HCT116 (cell line): ENCODE measurements at regions not wholly inside any gene's neighbourhood (a gene's known extent, or its start where the extent isn't known, plus 50 kb on each side); places are given as distances from the start of the nearest gene placed in this dataset.

Experiments
- ATAC-seq: fragments of 200-7000 bp; cut with Tn5 transposase; 2 replicates; pipeline ENCODE4 v1.9.1; 2020; ENCODE audit warnings: mild to moderate bottlenecking, moderate library complexity
- BruUV-seq: library from RNA; stranded (reverse); fragments of 400-500 nt; replicated peaks from 2 replicates; lab custom pipeline; 2021; lab: Mats Ljungman, UMichigan
- CTCF ChIA-PET: fragments of 300-600 bp; sonication (Branson Sonifier 250); formaldehyde crosslinking; loops from one replicate; lab custom pipeline; 2021; ENCODE audit warnings: antibody characterized with exemption; lab: Charles Lee
- POLR2A ChIA-PET: fragments of 300-600, 350-600 bp; sonication (Branson Sonifier 250); formaldehyde crosslinking; loops from one replicate; lab custom pipeline; 2021; ENCODE audit warnings: antibody characterized with exemption; lab: Charles Lee
- RAD21 ChIA-PET, 2 experiments: fragments of 300-600 bp; sonication (Branson Sonifier 250); formaldehyde crosslinking; loops; one replicate each; lab custom pipeline; 2023; ENCODE audit warnings: low total read pairs in 2 of 2; ENCODE audit not compliant: uncharacterized antibody in 2 of 2, unreplicated experiment in 2 of 2, low non-redundant PET in 1 of 2; lab: Charles Lee
- DNase-seq: peaks from one replicate; pipeline ENCODE4 v3.0.0-alpha.2; 2010; ENCODE audit warnings: low read depth, low spot score
- H2AFZ ChIP-seq: fragments of 200-600 bp; shearing (Covaris generic), sonication (generic); 2 replicates; pipeline ENCODE4 v1.6.1; 2017; ENCODE audit warnings: low read depth, mixed run types, mixed read lengths, antibody characterized with exemption, low read length; ENCODE audit not compliant: poor library complexity, severe bottlenecking
- H3K27ac ChIP-seq: 2 replicates; pipeline ENCODE4 v1.5.1; 2012; ENCODE audit warnings: low read depth, low read length
- H3K27me3 ChIP-seq: fragments of 200-600 bp; sonication (generic); 2 replicates; pipeline ENCODE4 v1.6.1; 2016; ENCODE audit warnings: mixed run types, low read length, mixed read lengths; ENCODE audit not compliant: insufficient read depth
- H3K36me3 ChIP-seq, 2 experiments: fragments of 200-500 bp in 1 of 2; fragments of 200-600 bp in 1 of 2; sonication (Bioruptor generic) in 1 of 2; sonication (generic) in 1 of 2; 2 replicates each; pipeline versions ENCODE4 v1.5.1 to v1.6.1; 2014 to 2016; ENCODE audit warnings: low read length in 2 of 2, inconsistent platforms in 1 of 2, mixed read lengths in 1 of 2, mixed run types in 1 of 2; ENCODE audit not compliant: insufficient read depth in 2 of 2, control insufficient read depth in 1 of 2
- H3K4me1 ChIP-seq, 2 experiments: fragments of 200-600 bp in 1 of 2; sonication (generic) in 1 of 2; 2 replicates each; pipeline versions ENCODE4 v1.5.1 to v1.6.1; 2012 to 2017; ENCODE audit warnings: low read length in 2 of 2, inconsistent platforms in 1 of 2, mild to moderate bottlenecking in 1 of 2, mixed read lengths in 1 of 2, mixed run types in 1 of 2, moderate library complexity in 1 of 2; ENCODE audit not compliant: insufficient read depth in 2 of 2, control insufficient read depth in 1 of 2
- H3K4me2 ChIP-seq: fragments of 200-600 bp; sonication (generic); 2 replicates; pipeline ENCODE4 v1.6.1; 2017; ENCODE audit warnings: mixed run types, low read length, mixed read lengths
- H3K4me3 ChIP-seq, 2 experiments: fragments of 200-600 bp in 1 of 2; sonication (generic) in 1 of 2; replicated peaks in 1 of 2; 2 replicates each; pipeline ENCODE4 v1.5.1; 2011 to 2016; ENCODE audit warnings: low read length in 2 of 2, control low read depth in 1 of 2, low read depth in 1 of 2, mild to moderate bottlenecking in 1 of 2, mixed read lengths in 1 of 2, mixed run types in 1 of 2
- H3K79me2 ChIP-seq: fragments of 200-600 bp; sonication (generic); 2 replicates; pipeline ENCODE4 v1.6.1; 2017; ENCODE audit warnings: mild to moderate bottlenecking, mixed run types, low read length, moderate library complexity, mixed read lengths; ENCODE audit not compliant: insufficient read depth
- H3K9ac ChIP-seq: fragments of 200-600 bp; sonication (generic); 2 replicates; pipeline ENCODE4 v1.6.1; 2016; ENCODE audit warnings: low read length, mixed read lengths
- H3K9me2 ChIP-seq: fragments of 200-600 bp; sonication (generic), shearing (Covaris generic); 2 replicates; pipeline ENCODE4 v1.6.1; 2017; ENCODE audit warnings: mixed run types, mild to moderate bottlenecking, moderate library complexity; ENCODE audit not compliant: insufficient read depth
- H3K9me3 ChIP-seq, 2 experiments: fragments of 200-500 bp in 1 of 2; fragments of 200-600 bp in 1 of 2; sonication (Bioruptor generic) in 1 of 2; sonication (generic) in 1 of 2; 2 replicates each; pipeline ENCODE4 v1.6.1; 2014 to 2017; ENCODE audit warnings: low read length in 2 of 2, mixed read lengths in 2 of 2, inconsistent platforms in 1 of 2, low read depth in 1 of 2, mild to moderate bottlenecking in 1 of 2, mixed run types in 1 of 2, moderate library complexity in 1 of 2; ENCODE audit not compliant: control insufficient read depth in 1 of 2, insufficient read depth in 1 of 2
- H4K20me1 ChIP-seq: fragments of 200-600 bp; sonication (generic), shearing (Covaris generic); 2 replicates; pipeline ENCODE4 v1.6.1; 2017; ENCODE audit warnings: mixed run types, mild to moderate bottlenecking, moderate library complexity; ENCODE audit not compliant: insufficient read depth
- ATF3 ChIP-seq: IDR thresholded peaks from 2 replicates; pipeline ENCODE4 v1.6.1; 2012
- CBX3 ChIP-seq: IDR thresholded peaks from 2 replicates; pipeline ENCODE4 v1.6.1; 2012; ENCODE audit warnings: low read depth
- CEBPB ChIP-seq: IDR thresholded peaks from 2 replicates; pipeline ENCODE4 v1.6.1; 2012; ENCODE audit warnings: low read depth
- CTCF ChIP-seq, 3 experiments: fragments of 200-600 bp in 1 of 3; sonication (generic) in 1 of 3; IDR thresholded peaks in 2 of 3; conservative IDR thresholded peaks in 1 of 3; 2 replicates each; pipeline ENCODE4 v1.5.1; 2012 to 2017; ENCODE audit warnings: low read depth in 2 of 3, low read length in 2 of 3, antibody characterized with exemption in 1 of 3, borderline replicate concordance in 1 of 3, control low read depth in 1 of 3, mild to moderate bottlenecking in 1 of 3, mixed read lengths in 1 of 3, mixed run types in 1 of 3, moderate library complexity in 1 of 3; ENCODE audit not compliant: insufficient read depth in 1 of 3
- EGR1 ChIP-seq: IDR thresholded peaks from 2 replicates; pipeline ENCODE4 v1.6.1; 2012; ENCODE audit warnings: low read depth
- ELF1 ChIP-seq: IDR thresholded peaks from 2 replicates; pipeline ENCODE4 v1.6.1; 2012; ENCODE audit warnings: low read depth, borderline replicate concordance
- EZH2phosphoT487 ChIP-seq: fragments of 200-600 bp; IDR thresholded peaks from 2 replicates; pipeline ENCODE4 v1.6.1; 2018; ENCODE audit warnings: antibody characterized with exemption, borderline replicate concordance
- FOSL1 ChIP-seq: IDR thresholded peaks from 2 replicates; pipeline ENCODE4 v1.6.1; 2012; ENCODE audit warnings: low read depth
- JUND ChIP-seq: IDR thresholded peaks from 2 replicates; pipeline ENCODE4 v1.6.1; 2012
- MAX ChIP-seq: IDR thresholded peaks from 2 replicates; pipeline ENCODE4 v1.6.1; 2012
- REST ChIP-seq: IDR thresholded peaks from 2 replicates; pipeline ENCODE4 v1.6.1; 2012; ENCODE audit warnings: low read depth
- SIN3A ChIP-seq: IDR thresholded peaks from 2 replicates; pipeline ENCODE4 v1.6.1; 2012; ENCODE audit warnings: low read depth
- SP1 ChIP-seq: IDR thresholded peaks from 2 replicates; pipeline ENCODE4 v1.6.1; 2012; ENCODE audit warnings: low read depth
- SRF ChIP-seq: IDR thresholded peaks from 2 replicates; pipeline ENCODE4 v1.6.1; 2012; ENCODE audit warnings: low read depth
- TCF7L2 ChIP-seq: IDR thresholded peaks from 2 replicates; pipeline ENCODE4 v1.7.0; 2011; ENCODE audit warnings: borderline replicate concordance, inconsistent platforms; ENCODE audit not compliant: insufficient read depth, insufficient read length; ENCODE audit errors: extremely low read depth
- YY1 ChIP-seq: IDR thresholded peaks from 2 replicates; pipeline ENCODE4 v1.6.1; 2011; ENCODE audit warnings: low read length, low read depth, moderate library complexity, mild to moderate bottlenecking; ENCODE audit not compliant: insufficient replicate concordance; ENCODE audit errors: extremely low read depth
- ZBTB33 ChIP-seq: IDR thresholded peaks from 2 replicates; pipeline ENCODE4 v1.6.1; 2011; ENCODE audit warnings: mild to moderate bottlenecking, low read length, moderate library complexity; ENCODE audit not compliant: insufficient replicate concordance; ENCODE audit errors: extremely low read depth
- ZNF274 ChIP-seq: fragments of 200-500 bp; sonication (Bioruptor generic); IDR thresholded peaks from 2 replicates; pipeline ENCODE4 v1.6.1; 2014; ENCODE audit warnings: mild to moderate bottlenecking, low read depth, low read length, inconsistent platforms
- intact Hi-C: fragments of 100-400 bp; cut with micrococcal nuclease; formaldehyde crosslinking; loops from 2 replicates; pipeline ENCODE4 v1.10.0; 2022

GRCh38 chr7:51679358-51679757 is 362.7 kb upstream of the COBL start (continued):
- no peak for TF ChIP-seq CEBPB
- no peak for TF ChIP-seq EZH2phosphoT487
- TF ChIP-seq FOSL1, result no peak

GRCh38 chr7:51666751-51667150 is 350.1 kb upstream of the COBL start:
- H2AFZ ChIP-seq, result no peak overlapping the region
- intact Hi-C loops, result no loop called here
- H3K9me2 ChIP-seq, result no peaks in the 10 kb centered on the region
- no peaks in the 10 kb centered on the region for H4K20me1 ChIP-seq
- no peak overlapping the region for H3K4me2 ChIP-seq
- CTCF ChIA-PET, result no interaction called here
- no peak overlapping the region for H3K4me3 ChIP-seq
- no peak for TF ChIP-seq SIN3A
- TF ChIP-seq TCF7L2, result no peak
- no peak for TF ChIP-seq JUND
- TF ChIP-seq REST, result no peak
- TF ChIP-seq ATF3, result no peak
- TF ChIP-seq ZNF274, result no peak
- TF ChIP-seq CEBPB, result no peak
- TF ChIP-seq ZBTB33, result no peak
- no peak for TF ChIP-seq MAX
- TF ChIP-seq FOSL1, result no peak
- no peak for TF ChIP-seq ELF1
- TF ChIP-seq SP1, result no peak
- TF ChIP-seq EZH2phosphoT487, result no peak
- TF ChIP-seq SRF, result no peak
- TF ChIP-seq CBX3, result no peak
- no peak for TF ChIP-seq YY1
- TF ChIP-seq EGR1, result no peak
- no peak for TF ChIP-seq CTCF (IDR thresholded peaks at IDR 0.05 in 2 of 3, conservative IDR thresholded peaks at IDR 0.05 in 1 of 3; ENCODE audit: borderline replicate concordance in 1 of 3, insufficient read depth in 1 of 3, low read depth in 2 of 3, low read length in 2 of 3)
- TF ChIP-seq, all 23 proteins: peak for 0
- Histone ChIP-seq H3K9ac (no peak overlapping the region), H3K4me1 (no peaks in the 10 kb centered on the region), H3K27me3 (peaks cover 9% of the 10 kb centered on the region), H3K79me2 (no peaks in the 10 kb centered on the region), H3K27ac (no peak overlapping the region), H3K36me3 (no peaks in the 10 kb centered on the region), H3K9me3 (no peaks in the 10 kb centered on the region)
- ATAC-seq (no peak), DNase-seq (no peak)
- RAD21 ChIA-PET, result no interaction called here
- BruUV-seq, result no TSS peak
- POLR2A ChIA-PET, result no interaction called here
